AG04449 (cell line): ENCODE measurements at regions not wholly inside any gene's neighbourhood (a gene's known extent, or its start where the extent isn't known, plus 50 kb on each side); places are given as distances from the start of the nearest gene placed in this dataset.

Experiments used
- CTCF ChIA-PET: fragments of 350-600 bp; formaldehyde crosslinking; extraction: SDS; loops from one replicate; lab custom pipeline; 2021; ENCODE audit warnings: antibody characterized with exemption; lab: Yijun Ruan, JAX
- POLR2A ChIA-PET: fragments of 400-600, 350-600 bp; formaldehyde crosslinking; extraction: SDS; loops from one replicate; lab custom pipeline; 2020; ENCODE audit warnings: antibody characterized with exemption, inconsistent platforms; lab: Yijun Ruan, JAX
- DNase-seq: peaks from one replicate; pipeline ENCODE4 v3.0.0-alpha.2; 2010; ENCODE audit warnings: low read depth, low spot score
- H3K4me3 ChIP-seq: 2 replicates; pipeline ENCODE4 v1.5.1; 2011; ENCODE audit warnings: low read depth, mild to moderate bottlenecking, control low read depth, low read length
- CTCF ChIP-seq: IDR thresholded peaks from one replicate; pipeline ENCODE4 v1.5.1; 2011; ENCODE audit warnings: mild to moderate bottlenecking, moderate library complexity, low read length, control low read depth, inconsistent platforms; ENCODE audit not compliant: insufficient read depth; ENCODE audit errors: missing control alignments

DNA sequence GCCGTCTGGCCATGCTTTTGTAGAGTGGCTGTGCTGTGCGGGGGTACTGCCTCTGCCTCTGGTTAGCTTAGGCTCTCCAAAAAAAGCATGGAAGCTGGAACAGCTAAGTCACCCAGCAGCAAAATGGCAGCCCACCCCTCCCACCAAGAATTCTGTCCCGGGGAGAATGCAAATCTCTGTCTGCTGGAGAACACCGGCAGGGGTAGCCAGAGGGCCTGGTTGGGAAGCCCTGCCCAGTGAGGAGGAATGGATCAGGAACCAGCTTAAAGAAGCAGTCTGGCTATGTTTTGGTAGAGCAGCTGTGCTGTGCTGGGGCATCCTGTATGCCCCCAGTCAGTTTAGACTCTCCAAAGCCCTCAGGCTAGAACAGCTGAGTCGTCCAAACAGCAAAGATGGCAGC lies 56.2 kb upstream of the PTPRG start:
- no peak for TF ChIP-seq CTCF
- POLR2A ChIA-PET, result no interaction called here
- CTCF ChIA-PET, result no interaction called here
- no peak for DNase-seq
- no peak overlapping the region for H3K4me3 ChIP-seq

GRCh38 chr3:61507946-61508345 lies 53.4 kb upstream of the PTPRG start:
- ChIA-PET CTCF (no interaction called here), POLR2A (no interaction called here)
- DNase-seq, result no peak
- H3K4me3 ChIP-seq, result no peak overlapping the region
- no peak for TF ChIP-seq CTCF
